IPS-NIHi7 (cell line): ENCODE measurements at regions not wholly inside any gene's neighbourhood (a gene's known extent, or its start where the extent isn't known, plus 50 kb on each side); places are given as distances from the start of the nearest gene placed in this dataset.
A peak's percentile ranks its signal among the peaks of the same experiment; 100 is the strongest.
"Not testable (repeated sequence)": the region's sequence is repeated elsewhere in the genome, so short reads cannot be mapped to it uniquely, and the experiment has no call there.

Experiments used
- DNase-seq: peaks from one replicate; pipeline ENCODE4 v3.0.0; 2012; ENCODE audit warnings: mixed read lengths; ENCODE audit errors: extremely low spot score

- DNase-seq, result not testable (repeated sequence)
Measured at GRCh38 chr20:26373066-26373465, 676.4 kb upstream of the ZNF337 start.

- no peak for DNase-seq
Measured at GRCh38 chr20:26354511-26354910, 657.9 kb upstream of the ZNF337 start.

- no peak for DNase-seq
Measured at GRCh38 chr20:26347396-26347795, 650.7 kb upstream of the ZNF337 start.

GRCh38 chr20:26340460-26341065 is 643.9 kb upstream of the ZNF337 start:
- not testable (repeated sequence) for DNase-seq

- DNase-seq, result no peak
Measured at GRCh38 chr20:26324177-26324576, 627.5 kb upstream of the ZNF337 start.

GRCh38 chr20:26315054-26315453 is 618.4 kb upstream of the ZNF337 start:
- no peak for DNase-seq

- not testable (repeated sequence) for DNase-seq
Measured at GRCh38 chr20:26309720-26310119, 613.1 kb upstream of the ZNF337 start.

- no peak for DNase-seq
Measured at GRCh38 chr20:26308961-26309360, 612.3 kb upstream of the ZNF337 start.

GRCh38 chr20:26295006-26295405 is 598.4 kb upstream of the ZNF337 start:
- DNase-seq, result no peak

- not testable (repeated sequence) for DNase-seq
Measured at GRCh38 chr20:26288379-26289061, 591.9 kb upstream of the ZNF337 start.

GRCh38 chr20:26279238-26279637 is 582.6 kb upstream of the ZNF337 start:
- no peak for DNase-seq

GRCh38 chr20:26277339-26277738 is 580.7 kb upstream of the ZNF337 start:
- no peak for DNase-seq

GRCh38 chr20:26276554-26277210 is 580.0 kb upstream of the ZNF337 start:
- peak; percentile 11 for DNase-seq

- not testable (repeated sequence) for DNase-seq
Measured at GRCh38 chr20:26268762-26269161, 572.1 kb upstream of the ZNF337 start.

- not testable (repeated sequence) for DNase-seq
Measured at GRCh38 chr20:26260925-26261324, 564.3 kb upstream of the ZNF337 start.

- not testable (repeated sequence) for DNase-seq
Measured at GRCh38 chr20:26252311-26252975, 555.8 kb upstream of the ZNF337 start.

GRCh38 chr20:26251376-26251775 is 554.7 kb upstream of the ZNF337 start:
- not testable (repeated sequence) for DNase-seq

GRCh38 chr20:26250249-26251114 is 553.8 kb upstream of the ZNF337 start:
- not testable (repeated sequence) for DNase-seq

GRCh38 chr20:26243731-26244130 is 547.1 kb upstream of the ZNF337 start:
- no peak for DNase-seq

GRCh38 chr20:26220609-26221008 is 524.0 kb upstream of the ZNF337 start:
- not testable (repeated sequence) for DNase-seq

- not testable (repeated sequence) for DNase-seq
Measured at GRCh38 chr20:26219546-26219945, 522.9 kb upstream of the ZNF337 start.
